Endothelial cell of umbilical vein (primary cell): ENCODE measurements at regions not wholly inside any gene's neighbourhood (a gene's known extent, or its start where the extent isn't known, plus 50 kb on each side); places are given as distances from the start of the nearest gene placed in this dataset.

Experiments used
- BruUV-seq: library from RNA; stranded (reverse); fragments of 400-500 nt; replicated peaks from 2 replicates; lab custom pipeline; 2021; lab: Mats Ljungman, UMichigan
- CTCF ChIA-PET: fragments of 300-600, 350-600 bp; sonication (Branson Sonifier 250); formaldehyde crosslinking; loops from one replicate; lab custom pipeline; 2021; ENCODE audit warnings: antibody characterized with exemption, inconsistent platforms; lab: Charles Lee
- POLR2A ChIA-PET: fragments of 300-600, 350-600 bp; sonication (Branson Sonifier 250); formaldehyde crosslinking; loops from one replicate; lab custom pipeline; 2021; ENCODE audit warnings: antibody characterized with exemption, inconsistent platforms; lab: Charles Lee
- DNase-seq: peaks from one replicate; pipeline ENCODE4 v3.0.0-alpha.2; 2011; ENCODE audit warnings: low read depth, low spot score
- FAIRE-seq: peaks from 2 replicates; lab custom pipeline; 2011; peaks lifted over from hg19 to GRCh38; lab: Jason Lieb, UNC
- H2AFZ ChIP-seq: 2 replicates; pipeline ENCODE4 v1.6.0; 2012; ENCODE audit warnings: low read depth, low read length, control low read depth, inconsistent platforms
- H3K27ac ChIP-seq: 2 replicates; pipeline ENCODE4 v1.5.1; 2011; ENCODE audit warnings: low read depth, mild to moderate bottlenecking, control low read depth, low read length, moderate library complexity; ENCODE audit not compliant: insufficient read depth
- H3K27me3 ChIP-seq, 2 experiments: 2 replicates each; pipeline versions ENCODE4 v1.6.0 to v1.6.1; 2011; ENCODE audit warnings: low read length in 2 of 2, mixed read lengths in 1 of 2; ENCODE audit not compliant: control insufficient read depth in 2 of 2, insufficient read depth in 2 of 2
- H3K36me3 ChIP-seq, 2 experiments: 2 replicates in 1 of 2; 3 replicates in 1 of 2; pipeline ENCODE4 v1.5.1; 2011; ENCODE audit warnings: low read length in 2 of 2, mild to moderate bottlenecking in 1 of 2, moderate library complexity in 1 of 2; ENCODE audit not compliant: control insufficient read depth in 2 of 2, insufficient read depth in 2 of 2; ENCODE audit errors: extremely low read depth in 1 of 2
- H3K4me1 ChIP-seq: 3 replicates; pipeline ENCODE4 v1.5.1; 2011; ENCODE audit warnings: mild to moderate bottlenecking, low read length; ENCODE audit not compliant: control insufficient read depth, insufficient read depth; ENCODE audit errors: extremely low read depth
- H3K4me2 ChIP-seq: 2 replicates; pipeline ENCODE4 v1.6.1; 2011; ENCODE audit warnings: low read length, control low read depth, mixed read lengths; ENCODE audit not compliant: insufficient read depth
- H3K4me3 ChIP-seq, 3 experiments: fragments of 200-600 bp in 1 of 3; sonication (generic), shearing (Covaris generic) in 1 of 3; replicated peaks in 1 of 3; 2 replicates each; pipeline ENCODE4 v1.5.1; 2011 to 2016; ENCODE audit warnings: control low read depth in 3 of 3, low read length in 3 of 3, mild to moderate bottlenecking in 2 of 3, inconsistent platforms in 1 of 3, low read depth in 1 of 3, moderate library complexity in 1 of 3; ENCODE audit not compliant: insufficient read depth in 1 of 3
- H3K79me2 ChIP-seq: 2 replicates; pipeline ENCODE4 v1.6.0; 2012; ENCODE audit warnings: low read length, inconsistent platforms; ENCODE audit not compliant: control insufficient read depth, insufficient read depth
- H3K9ac ChIP-seq: replicated peaks from 2 replicates; pipeline ENCODE3; 2011; ENCODE audit warnings: low read length, control low read depth; ENCODE audit not compliant: insufficient read depth; ENCODE audit errors: extremely low read depth
- H3K9me1 ChIP-seq: replicated peaks from 3 replicates; pipeline ENCODE4 v1.6.0; 2011; ENCODE audit warnings: mild to moderate bottlenecking, low read length; ENCODE audit not compliant: control insufficient read depth, insufficient read depth; ENCODE audit errors: extremely low read depth
- H3K9me3 ChIP-seq: replicated peaks from 2 replicates; pipeline ENCODE4 v1.5.1; 2012; ENCODE audit warnings: low read length, inconsistent platforms; ENCODE audit not compliant: control insufficient read depth, insufficient read depth
- H4K20me1 ChIP-seq: replicated peaks from 2 replicates; pipeline ENCODE3; 2011; ENCODE audit warnings: mild to moderate bottlenecking, low read length; ENCODE audit not compliant: control insufficient read depth, insufficient read depth; ENCODE audit errors: extremely low read depth
- EZH2 ChIP-seq: IDR thresholded peaks from 2 replicates; pipeline ENCODE4 v1.6.1; 2012; ENCODE audit warnings: borderline replicate concordance, low read depth, mild to moderate bottlenecking, moderate library complexity, low read length, inconsistent platforms; ENCODE audit not compliant: severe bottlenecking
- FOS ChIP-seq: IDR thresholded peaks from 2 replicates; pipeline ENCODE4 v1.6.1; 2011; ENCODE audit warnings: mild to moderate bottlenecking, low read length, moderate library complexity, borderline replicate concordance; ENCODE audit not compliant: insufficient read depth
- GATA2 ChIP-seq: IDR thresholded peaks from 2 replicates; pipeline ENCODE4 v1.7.0; 2011; ENCODE audit warnings: low read depth, mild to moderate bottlenecking, moderate library complexity, mixed read lengths, low read length; ENCODE audit not compliant: insufficient read length, insufficient read depth
- JUN ChIP-seq: IDR thresholded peaks from 2 replicates; pipeline ENCODE4 v1.6.1; 2011; ENCODE audit warnings: borderline replicate concordance, low read depth; ENCODE audit not compliant: insufficient read length, insufficient read depth
- MYC ChIP-seq: IDR thresholded peaks from one replicate; pipeline ENCODE4 v1.6.1; 2011; ENCODE audit warnings: mild to moderate bottlenecking, low read depth, low read length
- POLR2A ChIP-seq: IDR thresholded peaks from 2 replicates; pipeline ENCODE4 v1.6.1; 2012; ENCODE audit warnings: low read depth, mild to moderate bottlenecking, control low read depth, low read length
- POLR2AphosphoS5 ChIP-seq: IDR thresholded peaks from 2 replicates; pipeline ENCODE4 v1.6.1; 2012; ENCODE audit warnings: low read depth, mild to moderate bottlenecking, control low read depth, low read length, moderate library complexity; ENCODE audit not compliant: insufficient read depth
- dilution Hi-C: fragments of 300-500 bp; cut with MboI; formaldehyde crosslinking; loops from one replicate; pipeline ENCODE4 v1.15.0; 2019; ENCODE audit warnings: low sequenced_read_pairs; ENCODE audit not compliant: extremely low pct_ligation_motif_present
- intact Hi-C: fragments of 100-400 bp; cut with micrococcal nuclease; formaldehyde crosslinking; loops from one replicate; pipeline ENCODE4 v1.10.0; 2022
- TF ChIP-seq, protein P1 (sequence below): IDR thresholded peaks from 2 replicates; pipeline ENCODE4 v1.6.1; 2011; ENCODE audit not compliant: insufficient read depth, insufficient read length
- TF ChIP-seq, protein P2 (sequence below), 2 donors: IDR thresholded peaks; 1 replicate in 1 of 2; 2 replicates in 1 of 2; pipeline ENCODE4 v1.5.1; 2011; ENCODE audit warnings: low read length in 2 of 2, mild to moderate bottlenecking in 2 of 2, moderate library complexity in 2 of 2, control low read depth in 1 of 2, inconsistent platforms in 1 of 2, low read depth in 1 of 2; ENCODE audit not compliant: insufficient read depth in 1 of 2; ENCODE audit errors: extremely low read depth in 1 of 2

DNA sequence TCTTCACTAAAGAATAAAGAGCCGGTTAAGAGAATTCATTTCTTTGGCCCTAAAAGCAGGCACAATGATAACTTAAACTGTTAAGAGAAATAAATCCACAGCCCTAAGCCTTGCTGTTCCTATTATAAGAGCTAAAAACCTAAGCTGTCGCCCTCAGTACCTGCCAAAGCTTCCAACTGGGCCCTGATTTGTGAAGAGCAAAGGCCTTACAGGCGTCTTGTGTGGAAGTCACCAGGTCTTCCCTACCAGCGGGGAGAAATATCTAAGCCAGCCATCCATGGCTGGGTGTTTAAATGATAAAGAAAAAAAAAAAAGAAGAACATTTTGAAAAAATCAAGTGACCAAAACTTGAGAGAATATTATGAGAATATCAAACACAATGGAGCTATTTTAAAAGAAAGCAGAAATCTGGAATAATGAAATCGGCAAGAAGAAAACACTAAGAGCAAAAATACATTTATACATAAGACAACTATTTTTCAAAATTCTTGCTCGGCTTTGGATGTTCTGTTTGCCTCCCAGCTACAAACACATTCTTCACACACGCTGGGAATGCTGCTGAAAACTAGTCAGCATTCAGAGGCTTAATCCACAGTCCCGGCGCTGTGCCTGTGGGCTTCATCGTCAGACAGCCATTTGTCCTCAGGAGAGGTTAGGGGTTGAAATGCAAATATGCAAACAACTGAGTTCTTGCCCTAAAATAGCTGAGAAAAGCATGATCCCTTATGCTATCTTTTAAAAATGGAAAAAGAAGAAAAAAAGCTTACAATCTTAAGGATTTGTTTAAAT, 89.8 kb upstream of the LSM14A start:
- Histone ChIP-seq H3K27ac (no peak overlapping the region), H3K79me2 (no peaks in the 10 kb centered on the region), H3K9me1 (no peaks in the 10 kb centered on the region), H3K4me1 (no peaks in the 10 kb centered on the region), H2AFZ (no peak overlapping the region), H4K20me1 (no peaks in the 10 kb centered on the region), H3K9me3 (no peaks in the 10 kb centered on the region), H3K9ac (no peak overlapping the region), H3K36me3 (no peaks in the 10 kb centered on the region), H3K4me2 (no peak overlapping the region), H3K27me3 (peaks cover 3 to 4% of the 10 kb centered on the region in 2 experiments), H3K4me3 (no peak overlapping the region)
- CTCF ChIA-PET: interaction anchor here (1.5 to 3.7 kb wide), 5 partner anchors 12 to 304 kb away, joined by 3 to 27 read pairs (median 8); no protein-coding TSS in a partner anchor
- TF ChIP-seq JUN (no peak), POLR2A (no peak), POLR2AphosphoS5 (no peak), MYC (no peak), FOS (no peak), GATA2 (no peak), EZH2 (no peak)
- TF ChIP-seq, protein P1, sequence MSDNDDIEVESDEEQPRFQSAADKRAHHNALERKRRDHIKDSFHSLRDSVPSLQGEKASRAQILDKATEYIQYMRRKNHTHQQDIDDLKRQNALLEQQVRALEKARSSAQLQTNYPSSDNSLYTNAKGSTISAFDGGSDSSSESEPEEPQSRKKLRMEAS: no peak
- TF ChIP-seq, protein P2, sequence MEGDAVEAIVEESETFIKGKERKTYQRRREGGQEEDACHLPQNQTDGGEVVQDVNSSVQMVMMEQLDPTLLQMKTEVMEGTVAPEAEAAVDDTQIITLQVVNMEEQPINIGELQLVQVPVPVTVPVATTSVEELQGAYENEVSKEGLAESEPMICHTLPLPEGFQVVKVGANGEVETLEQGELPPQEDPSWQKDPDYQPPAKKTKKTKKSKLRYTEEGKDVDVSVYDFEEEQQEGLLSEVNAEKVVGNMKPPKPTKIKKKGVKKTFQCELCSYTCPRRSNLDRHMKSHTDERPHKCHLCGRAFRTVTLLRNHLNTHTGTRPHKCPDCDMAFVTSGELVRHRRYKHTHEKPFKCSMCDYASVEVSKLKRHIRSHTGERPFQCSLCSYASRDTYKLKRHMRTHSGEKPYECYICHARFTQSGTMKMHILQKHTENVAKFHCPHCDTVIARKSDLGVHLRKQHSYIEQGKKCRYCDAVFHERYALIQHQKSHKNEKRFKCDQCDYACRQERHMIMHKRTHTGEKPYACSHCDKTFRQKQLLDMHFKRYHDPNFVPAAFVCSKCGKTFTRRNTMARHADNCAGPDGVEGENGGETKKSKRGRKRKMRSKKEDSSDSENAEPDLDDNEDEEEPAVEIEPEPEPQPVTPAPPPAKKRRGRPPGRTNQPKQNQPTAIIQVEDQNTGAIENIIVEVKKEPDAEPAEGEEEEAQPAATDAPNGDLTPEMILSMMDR (IDR thresholded peaks at IDR 0.05; ENCODE audit: extremely low read depth in 1 of 2, insufficient read depth in 1 of 2, low read depth in 1 of 2, low read length in 2 of 2): no peak
- dilution Hi-C loops: no loop called here
- BruUV-seq: no TSS peak
- POLR2A ChIA-PET: no interaction called here
- intact Hi-C loops: no loop called here
- FAIRE-seq (no peak), DNase-seq (no peak)
